ENCODE measurements at regions not wholly inside any gene's neighbourhood (a gene's known extent, or its start where the extent isn't known, plus 50 kb on each side); places are given as distances from the start of the nearest gene placed in this dataset.

- TF ChIP-seq GABPA (IDR thresholded peaks at IDR 0.05; ENCODE audit: borderline replicate concordance, insufficient read depth, low read length): no peak
- TF ChIP-seq CHD1 (IDR thresholded peaks at IDR 0.05; ENCODE audit: low read depth, low read length): no peak
These were observed 102.1 kb downstream of the CPZ start (continued) for GRCh38 chr4:8694651-8695151.

Measured in H1 (cell line).